ENCODE measurements at regions not wholly inside any gene's neighbourhood (a gene's known extent, or its start where the extent isn't known, plus 50 kb on each side); places are given as distances from the start of the nearest gene placed in this dataset.

- TF ChIP-seq CTCF (IDR thresholded peaks at IDR 0.05), result no peak
- TF ChIP-seq EP300 (IDR thresholded peaks at IDR 0.05), result no peak
- no peak for TF ChIP-seq POLR2A (IDR thresholded peaks at IDR 0.05)
These were observed 64.8 kb upstream of the NUPR2 start for GRCh38 chr7:56181010-56181409.

All from tibial nerve (tissue), 4 donors.